ENCODE measurements at regions not wholly inside any gene's neighbourhood (a gene's known extent, or its start where the extent isn't known, plus 50 kb on each side); places are given as distances from the start of the nearest gene placed in this dataset.

GRCh38 chr5:33229216-33229615, 211.5 kb upstream of the TARS1 start:
- no peak for ATAC-seq
- TF ChIP-seq, protein P1, sequence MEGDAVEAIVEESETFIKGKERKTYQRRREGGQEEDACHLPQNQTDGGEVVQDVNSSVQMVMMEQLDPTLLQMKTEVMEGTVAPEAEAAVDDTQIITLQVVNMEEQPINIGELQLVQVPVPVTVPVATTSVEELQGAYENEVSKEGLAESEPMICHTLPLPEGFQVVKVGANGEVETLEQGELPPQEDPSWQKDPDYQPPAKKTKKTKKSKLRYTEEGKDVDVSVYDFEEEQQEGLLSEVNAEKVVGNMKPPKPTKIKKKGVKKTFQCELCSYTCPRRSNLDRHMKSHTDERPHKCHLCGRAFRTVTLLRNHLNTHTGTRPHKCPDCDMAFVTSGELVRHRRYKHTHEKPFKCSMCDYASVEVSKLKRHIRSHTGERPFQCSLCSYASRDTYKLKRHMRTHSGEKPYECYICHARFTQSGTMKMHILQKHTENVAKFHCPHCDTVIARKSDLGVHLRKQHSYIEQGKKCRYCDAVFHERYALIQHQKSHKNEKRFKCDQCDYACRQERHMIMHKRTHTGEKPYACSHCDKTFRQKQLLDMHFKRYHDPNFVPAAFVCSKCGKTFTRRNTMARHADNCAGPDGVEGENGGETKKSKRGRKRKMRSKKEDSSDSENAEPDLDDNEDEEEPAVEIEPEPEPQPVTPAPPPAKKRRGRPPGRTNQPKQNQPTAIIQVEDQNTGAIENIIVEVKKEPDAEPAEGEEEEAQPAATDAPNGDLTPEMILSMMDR (IDR thresholded peaks at IDR 0.05), result no peak
- no peaks in the 10 kb centered on the region for H3K4me1 ChIP-seq (ENCODE audit: low read depth)

DNA sequence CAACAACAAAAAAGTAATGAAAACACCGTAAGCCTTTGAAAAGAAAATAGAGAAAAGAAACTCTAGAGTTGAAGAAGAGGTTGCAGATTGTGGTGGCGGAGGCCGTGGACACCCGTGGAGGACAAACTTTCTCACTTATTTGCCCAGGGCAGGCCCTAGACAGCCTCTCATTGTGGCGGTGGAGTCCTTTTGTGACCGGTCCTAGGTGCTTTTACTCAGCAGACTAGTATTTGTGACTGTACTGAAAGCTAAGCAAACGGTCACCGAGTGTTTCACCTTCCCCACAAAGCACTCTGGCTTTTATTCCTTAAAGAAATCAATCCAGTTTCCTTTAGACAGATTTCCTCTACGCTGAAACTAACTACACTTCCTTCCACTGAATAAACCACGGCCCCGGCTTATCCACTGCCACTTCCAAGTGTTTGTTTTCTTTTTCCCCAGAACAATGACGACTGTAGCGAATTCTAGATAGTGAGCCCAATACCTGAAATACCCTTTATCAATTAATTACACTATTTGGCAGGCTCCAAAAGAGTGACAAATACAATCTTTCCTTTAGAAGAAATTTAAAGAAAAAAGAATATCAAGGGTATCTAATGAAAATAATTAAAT, 210.2 kb upstream of the TARS1 start:
- DNase-seq, result no peak
- no peaks in the 10 kb centered on the region for H3K4me1 ChIP-seq (ENCODE audit: low read depth)
- H3K36me3 ChIP-seq (ENCODE audit: low read depth), result no peaks in the 10 kb centered on the region
- TF ChIP-seq, protein P1 (IDR thresholded peaks at IDR 0.05), result no peak
- intact Hi-C loops (cut with DNase I, micrococcal nuclease), result no loop called here
- H3K9me3 ChIP-seq, result no peaks in the 10 kb centered on the region
- no peak overlapping the region for H3K4me3 ChIP-seq
- ATAC-seq, result no peak

More at GRCh38 chr5:33229216-33229615, 211.5 kb upstream of the TARS1 start:
- DNase-seq, result no peak
- Histone ChIP-seq H3K9me3 (no peaks in the 10 kb centered on the region), H3K36me3 (ENCODE audit: low read depth) (no peaks in the 10 kb centered on the region), H3K4me3 (no peak overlapping the region)
- intact Hi-C loops (cut with DNase I, micrococcal nuclease), result no loop called here

GRCh38 chr5:33231214-33231710, 209.5 kb upstream of the TARS1 start:
- Histone ChIP-seq H3K9me3 (no peaks in the 10 kb centered on the region), H3K36me3 (ENCODE audit: low read depth) (no peaks in the 10 kb centered on the region), H3K4me1 (ENCODE audit: low read depth) (no peaks in the 10 kb centered on the region), H3K4me3 (no peak overlapping the region)
- TF ChIP-seq, protein P1 (IDR thresholded peaks at IDR 0.05), result no peak
- ATAC-seq, result no peak
- no peak for DNase-seq
- intact Hi-C loops (cut with DNase I, micrococcal nuclease), result no loop called here

DNA sequence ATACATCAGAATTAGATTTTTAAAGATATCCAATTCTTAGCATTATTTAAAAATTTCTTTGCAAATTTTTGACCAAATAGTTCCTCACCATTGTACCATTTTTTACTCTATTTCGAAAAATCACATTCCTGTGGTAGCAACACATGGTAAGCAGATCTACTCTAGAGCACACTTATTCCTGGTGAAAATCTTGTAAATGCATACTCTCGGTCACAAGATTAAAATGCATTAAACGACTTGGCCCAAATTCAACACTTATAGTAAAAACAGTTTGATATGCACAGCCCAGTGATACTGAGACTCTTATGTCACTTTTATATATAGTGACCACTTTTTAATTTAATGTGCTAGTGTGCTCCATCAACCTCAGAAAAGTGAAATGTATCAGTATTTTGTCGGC, 208.8 kb upstream of the TARS1 start:
- no peak for DNase-seq
- TF ChIP-seq, protein P1 (IDR thresholded peaks at IDR 0.05), result no peak

DNA sequence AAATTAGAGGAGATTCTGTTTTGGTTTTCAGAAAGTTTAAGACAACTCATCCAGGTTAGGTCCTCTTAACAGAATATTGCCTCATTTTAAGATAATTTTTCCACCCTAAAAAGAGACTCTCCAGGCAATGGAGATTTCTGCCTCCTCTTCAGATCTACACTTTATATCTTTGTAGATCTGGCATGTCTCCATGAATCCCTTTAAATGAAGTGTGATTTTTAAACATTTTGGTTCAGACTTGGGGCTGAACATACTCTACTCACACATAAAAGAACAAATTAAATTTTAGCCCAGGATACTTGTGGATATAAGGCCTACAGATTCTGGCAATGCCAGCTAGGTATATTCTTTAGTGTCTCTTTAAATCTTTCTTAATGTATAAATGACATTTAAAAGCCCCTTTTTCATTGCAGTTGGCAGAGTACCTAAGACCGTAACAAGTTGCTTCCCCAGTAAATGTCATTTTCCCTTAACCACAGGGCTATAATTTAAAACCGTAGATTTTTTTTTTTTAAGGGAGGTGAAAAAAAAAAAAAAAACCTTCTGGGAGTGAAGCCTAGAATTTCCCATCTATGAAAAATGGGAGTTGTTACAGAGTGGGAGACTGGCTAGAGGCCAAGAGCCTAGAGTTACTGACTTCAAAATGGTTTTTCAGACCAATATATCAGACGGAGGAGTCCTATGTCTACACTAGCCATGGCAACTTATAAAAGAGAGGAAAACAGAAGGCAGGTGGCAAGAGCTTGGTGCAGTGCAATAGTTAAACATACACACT, 207.8 kb upstream of the TARS1 start:
- no peak for DNase-seq
- Histone ChIP-seq H3K36me3 (ENCODE audit: low read depth) (no peaks in the 10 kb centered on the region), H3K4me1 (ENCODE audit: low read depth) (peaks cover 4% of the 10 kb centered on the region), H3K9me3 (no peaks in the 10 kb centered on the region), H3K4me3 (no peak overlapping the region)
- TF ChIP-seq, protein P1 (IDR thresholded peaks at IDR 0.05), result no peak
- intact Hi-C loops (cut with DNase I, micrococcal nuclease), result no loop called here
- no peak for ATAC-seq

More for the DNA sequence above, 208.8 kb upstream of the TARS1 start:
- intact Hi-C loops (cut with DNase I, micrococcal nuclease), result no loop called here
- Histone ChIP-seq H3K4me1 (ENCODE audit: low read depth) (peaks cover 4% of the 10 kb centered on the region), H3K9me3 (no peaks in the 10 kb centered on the region), H3K4me3 (no peak overlapping the region), H3K36me3 (ENCODE audit: low read depth) (no peaks in the 10 kb centered on the region)
- no peak for ATAC-seq
